ENCODE measurements at regions not wholly inside any gene's neighbourhood (a gene's known extent, or its start where the extent isn't known, plus 50 kb on each side); places are given as distances from the start of the nearest gene placed in this dataset.

GRCh38 chr18:78725426-78725825 is 254.2 kb upstream of the SALL3 start:
- Histone ChIP-seq H3K9me3 (ENCODE audit: low read length) (no peaks in the 10 kb centered on the region), H3K27ac (ENCODE audit: extremely low read length, insufficient read depth, low read length) (no peak overlapping the region), H3K79me2 (ENCODE audit: insufficient read depth, low read length) (no peaks in the 10 kb centered on the region), H4K20me1 (ENCODE audit: insufficient read depth, low read length) (peaks cover 2% of the 10 kb centered on the region; the same call in 1 of the 2 replicates), H2AFZ (ENCODE audit: low read length) (no peak overlapping the region), H3K4me3 (replicated peaks in 1 of 3; ENCODE audit: insufficient read depth in 1 of 3, low read depth in 2 of 3, low read length in 3 of 3) (no peak overlapping the region), H3K4me1 (ENCODE audit: insufficient read depth, low read length) (no peaks in the 10 kb centered on the region), H3K27me3 (ENCODE audit: control insufficient read depth in 1 of 2, insufficient read depth in 2 of 2, low read length in 2 of 2) (peaks cover 5 to 74% of the 10 kb centered on the region in 2 experiments; a peak in 4 of 5 replicates), H3K36me3 (replicated peaks in 1 of 2; ENCODE audit: control insufficient read depth in 1 of 2, insufficient read depth in 2 of 2, low read length in 2 of 2) (no peaks in the 10 kb centered on the region), H3K9ac (ENCODE audit: insufficient read depth, low read depth, low read length) (no peak overlapping the region), H3K4me2 (ENCODE audit: low read depth, low read length) (no peak overlapping the region)
- POLR2A ChIA-PET: no interaction called here
- intact Hi-C loops (cut with micrococcal nuclease; ENCODE audit: unreplicated experiment): no loop called here
- FAIRE-seq (no peak), DNase-seq (ENCODE audit: low spot score) (no peak), ATAC-seq (no peak)
- in situ Hi-C loops (cut with HindIII; ENCODE audit: extremely low pct_ligation_motif_present, low pct_unique_long_range_greater_than_20kb): no loop called here
- CTCF ChIA-PET (ENCODE audit: low intra/inter-chr PET ratio, low total read pairs): no interaction called here
- TF ChIP-seq SOX6 (IDR thresholded peaks at IDR 0.05) (no peak), SOX6 (CRISPR knock-in tag; IDR thresholded peaks at IDR 0.05) (no peak), ZNF256 (CRISPR knock-in tag; conservative IDR thresholded peaks at IDR 0.05) (no peak), CENPT (CRISPR knock-in tag; IDR thresholded peaks at IDR 0.05; ENCODE audit: low read depth) (no peak), SP1 (IDR thresholded peaks at IDR 0.05) (no peak), SP1 (CRISPR knock-in tag; IDR thresholded peaks at IDR 0.05) (no peak), ZNF678 (CRISPR knock-in tag; IDR thresholded peaks at IDR 0.05) (no peak), ZNF143 (CRISPR knock-in tag; IDR thresholded peaks at IDR 0.05) (no peak), NR1H2 (CRISPR knock-in tag; IDR thresholded peaks at IDR 0.05; ENCODE audit: borderline replicate concordance, low read depth) (no peak), HMG20A (CRISPR knock-in tag; IDR thresholded peaks at IDR 0.05; ENCODE audit: borderline replicate concordance) (no peak), MAFK (conservative IDR thresholded peaks at IDR 0.05 in 1 of 2, IDR thresholded peaks at IDR 0.05 in 1 of 2; ENCODE audit: low read length in 2 of 2) (no peak), ZNF543 (CRISPR knock-in tag; IDR thresholded peaks at IDR 0.05) (no peak), ZNF597 (CRISPR knock-in tag; IDR thresholded peaks at IDR 0.05) (no peak), ZNF24 (IDR thresholded peaks at IDR 0.05) (no peak), ZBTB7B (CRISPR knock-in tag; IDR thresholded peaks at IDR 0.05) (no peak), KDM4B (CRISPR knock-in tag; IDR thresholded peaks at IDR 0.05) (no peak), ZNF460 (CRISPR knock-in tag; IDR thresholded peaks at IDR 0.05; ENCODE audit: borderline replicate concordance) (no peak), SMAD3 (CRISPR knock-in tag; IDR thresholded peaks at IDR 0.05) (no peak), ZNF580 (CRISPR knock-in tag; IDR thresholded peaks at IDR 0.05; ENCODE audit: borderline replicate concordance, low read depth) (no peak), ZNF563 (CRISPR knock-in tag; IDR thresholded peaks at IDR 0.05) (no peak)
- WGBS (ENCODE audit: low lambda C conversion rate): 11% methylated on average over 10 of the region's 10 CpGs
- no TSS peak for BruUV-seq (replicated peaks)

Measured in HepG2 (cell line).